Stimulated activated CD4-positive, alpha-beta T cell treated with anti-CD3 and anti-CD28 coated beads, Interleukin-1b, Interleukin-23, amount 100 ng/mL, for 4 hours (primary cell): ENCODE measurements at regions not wholly inside any gene's neighbourhood (a gene's known extent, or its start where the extent isn't known, plus 50 kb on each side); places are given as distances from the start of the nearest gene placed in this dataset.
"Not testable (repeated sequence)": the region's sequence is repeated elsewhere in the genome, so short reads cannot be mapped to it uniquely, and the experiment has no call there.

Experiments
- DNase-seq, 2 donors: peaks; one replicate each; pipeline ENCODE4 v3.0.0-alpha.2; 2020; ENCODE audit warnings: low read depth in 2 of 2

- DNase-seq: no peak
Observed at GRCh38 chr6:145538989-145539388, 196.3 kb downstream of the EPM2A start.

- DNase-seq: no peak
Observed at GRCh38 chr6:145539831-145540230, 195.5 kb downstream of the EPM2A start.

- no peak for DNase-seq
Observed at GRCh38 chr6:145540741-145541140, 194.6 kb downstream of the EPM2A start.

GRCh38 chr6:145544041-145544440 lies 191.3 kb downstream of the EPM2A start:
- DNase-seq: no peak

GRCh38 chr6:145544514-145544913 lies 190.8 kb downstream of the EPM2A start:
- DNase-seq: no peak

GRCh38 chr6:145546265-145546664 lies 189.1 kb downstream of the EPM2A start:
- no peak for DNase-seq

GRCh38 chr6:145547594-145548335 lies 187.6 kb downstream of the EPM2A start:
- no peak for DNase-seq

GRCh38 chr6:145548933-145549648 lies 186.2 kb downstream of the EPM2A start:
- DNase-seq: no peak

- no peak for DNase-seq
Observed at GRCh38 chr6:145551164-145551563, 184.2 kb downstream of the EPM2A start.

GRCh38 chr6:145555084-145555483 lies 180.2 kb downstream of the EPM2A start:
- no peak for DNase-seq

- DNase-seq: no peak
Observed at GRCh38 chr6:145557474-145557873, 177.8 kb downstream of the EPM2A start.

GRCh38 chr6:145559836-145560235 lies 175.5 kb downstream of the EPM2A start:
- DNase-seq: no peak

GRCh38 chr6:145561095-145562072 lies 173.9 kb downstream of the EPM2A start:
- no peak for DNase-seq

- DNase-seq: no peak
Observed at GRCh38 chr6:145562771-145563615, 172.3 kb downstream of the EPM2A start.

- DNase-seq: no peak
Observed at GRCh38 chr6:145564553-145564952, 170.8 kb downstream of the EPM2A start.

- DNase-seq: no peak
Observed at GRCh38 chr6:145567684-145568252, 167.6 kb downstream of the EPM2A start.

GRCh38 chr6:145569140-145569539 lies 166.2 kb downstream of the EPM2A start:
- DNase-seq: no peak

GRCh38 chr6:145570336-145570735 lies 165.0 kb downstream of the EPM2A start:
- not testable (repeated sequence) for DNase-seq

GRCh38 chr6:145574269-145574668 lies 161.1 kb downstream of the EPM2A start:
- DNase-seq: not testable (repeated sequence)
